ENCODE measurements at regions not wholly inside any gene's neighbourhood (a gene's known extent, or its start where the extent isn't known, plus 50 kb on each side); places are given as distances from the start of the nearest gene placed in this dataset.
A peak's percentile ranks its signal among the peaks of the same experiment; 100 is the strongest.

DNA sequence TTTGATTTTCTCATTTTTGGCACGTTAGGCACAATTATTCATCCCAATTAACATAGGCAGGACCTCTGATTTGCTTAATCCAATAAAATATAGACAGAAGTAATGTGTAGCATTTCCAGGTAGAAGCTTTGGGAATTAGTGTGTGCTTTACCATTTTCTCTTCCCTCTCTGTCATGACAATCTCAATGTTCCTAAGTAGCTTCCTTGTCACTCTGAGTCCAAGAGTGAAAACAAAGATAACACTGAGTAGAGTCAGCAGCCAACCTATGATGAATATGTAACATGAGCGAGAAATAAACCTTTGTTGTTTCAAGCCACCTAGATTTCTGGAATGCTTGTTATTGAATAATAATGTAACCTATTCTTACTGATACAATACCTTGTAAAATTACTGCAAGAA lies 283.8 kb downstream of the OMA1 start:
- H3K9ac ChIP-seq, result no peak overlapping the region
- ChIA-PET CTCF (no interaction called here), POLR2A (no interaction called here)
- H3K9me2 ChIP-seq, result no peaks in the 10 kb centered on the region
- H3K4me2 ChIP-seq, result no peak overlapping the region
- H3K27ac ChIP-seq (ENCODE audit: low read depth in 2 of 2, low read length in 1 of 2), result no peak overlapping the region
- H3F3A ChIP-seq (replicated peaks; ENCODE audit: insufficient read depth), result no peaks in the 10 kb centered on the region
- no peak overlapping the region for H3K4me3 ChIP-seq (ENCODE audit: low read depth in 2 of 2, low read length in 1 of 2)
- no peaks in the 10 kb centered on the region for H4K20me1 ChIP-seq (ENCODE audit: insufficient read depth)
- TF ChIP-seq POLR2AphosphoS5 (IDR thresholded peaks at IDR 0.05; ENCODE audit: low read depth, low read length) (no peak), TEAD4 (IDR thresholded peaks at IDR 0.05; ENCODE audit: borderline replicate concordance, insufficient read depth) (no peak), RAD21 (IDR thresholded peaks at IDR 0.05; ENCODE audit: low read length) (no peak), TCF12 (IDR thresholded peaks at IDR 0.05) (no peak)
- TF ChIP-seq, protein P1, sequence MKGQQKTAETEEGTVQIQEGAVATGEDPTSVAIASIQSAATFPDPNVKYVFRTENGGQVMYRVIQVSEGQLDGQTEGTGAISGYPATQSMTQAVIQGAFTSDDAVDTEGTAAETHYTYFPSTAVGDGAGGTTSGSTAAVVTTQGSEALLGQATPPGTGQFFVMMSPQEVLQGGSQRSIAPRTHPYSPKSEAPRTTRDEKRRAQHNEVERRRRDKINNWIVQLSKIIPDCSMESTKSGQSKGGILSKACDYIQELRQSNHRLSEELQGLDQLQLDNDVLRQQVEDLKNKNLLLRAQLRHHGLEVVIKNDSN (IDR thresholded peaks at IDR 0.05; ENCODE audit: borderline replicate concordance, low read depth), result no peak
- TF ChIP-seq, protein P2, sequence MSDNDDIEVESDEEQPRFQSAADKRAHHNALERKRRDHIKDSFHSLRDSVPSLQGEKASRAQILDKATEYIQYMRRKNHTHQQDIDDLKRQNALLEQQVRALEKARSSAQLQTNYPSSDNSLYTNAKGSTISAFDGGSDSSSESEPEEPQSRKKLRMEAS (IDR thresholded peaks at IDR 0.05; ENCODE audit: low read depth), result no peak
- H3K36me3 ChIP-seq (replicated peaks in 1 of 2; ENCODE audit: control insufficient read depth in 1 of 2, insufficient read depth in 2 of 2, low read length in 1 of 2), result no peaks in the 10 kb centered on the region
- DNase-seq, result no peak
- H2AFZ ChIP-seq (ENCODE audit: low read depth), result no peak overlapping the region
- H3K9me3 ChIP-seq, result no peaks in the 10 kb centered on the region
- H3K79me2 ChIP-seq (ENCODE audit: insufficient read depth), result no peaks in the 10 kb centered on the region
- H3K4me1 ChIP-seq (ENCODE audit: control insufficient read depth in 1 of 2, insufficient read depth in 2 of 2, low read depth in 1 of 2, low read length in 1 of 2), result peaks cover 0 to 8% of the 10 kb centered on the region in 2 experiments; a peak in 1 of 4 replicates
- no peaks in the 10 kb centered on the region for H3K27me3 ChIP-seq (ENCODE audit: insufficient read depth)
- 18% methylated on average over 2 of the region's 2 CpGs for WGBS (ENCODE audit: low lambda C conversion rate)

DNA sequence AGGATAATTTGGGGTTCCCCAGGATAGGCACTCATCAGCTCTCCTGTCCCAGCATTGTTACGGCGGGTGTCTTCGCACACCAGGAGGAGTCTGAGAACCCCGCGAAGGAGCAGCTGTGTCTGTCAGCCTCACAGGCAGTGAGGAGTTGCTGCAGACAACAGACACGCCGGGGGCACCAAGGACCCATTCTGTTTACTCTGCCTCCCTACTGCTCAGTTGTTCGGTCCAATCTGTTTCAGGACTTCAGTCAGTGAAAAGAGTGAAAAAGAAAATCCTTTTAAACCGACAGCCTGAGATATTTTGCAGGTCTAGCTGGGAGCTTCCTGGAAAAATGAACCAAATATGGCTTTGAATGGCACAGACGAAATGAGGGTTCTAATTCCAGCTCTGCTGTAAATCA lies 288.4 kb downstream of the OMA1 start:
- Histone ChIP-seq H3K4me1 (ENCODE audit: control insufficient read depth in 1 of 2, insufficient read depth in 2 of 2, low read depth in 1 of 2, low read length in 1 of 2) (peaks cover 0 to 8% of the 10 kb centered on the region in 2 experiments; a peak in 1 of 4 replicates), H3K9me2 (no peaks in the 10 kb centered on the region), H3K27ac (ENCODE audit: low read depth in 2 of 2, low read length in 1 of 2) (peak overlapping the region in 1 of 2 experiments; percentile 30; a peak in 1 of 4 replicates), H3K36me3 (replicated peaks in 1 of 2; ENCODE audit: control insufficient read depth in 1 of 2, insufficient read depth in 2 of 2, low read length in 1 of 2) (no peaks in the 10 kb centered on the region), H3K27me3 (ENCODE audit: insufficient read depth) (no peaks in the 10 kb centered on the region), H3K79me2 (ENCODE audit: insufficient read depth) (no peaks in the 10 kb centered on the region), H3K9ac (no peak overlapping the region), H3K4me3 (ENCODE audit: low read depth in 2 of 2, low read length in 1 of 2) (no peak overlapping the region), H4K20me1 (ENCODE audit: insufficient read depth) (no peaks in the 10 kb centered on the region), H2AFZ (ENCODE audit: low read depth) (no peak overlapping the region), H3K9me3 (no peaks in the 10 kb centered on the region), H3F3A (replicated peaks; ENCODE audit: insufficient read depth) (no peaks in the 10 kb centered on the region), H3K4me2 (no peak overlapping the region)
- TF ChIP-seq RCOR1 (IDR thresholded peaks at IDR 0.05; ENCODE audit: low read length) (no peak), CHD2 (IDR thresholded peaks at IDR 0.05; ENCODE audit: low read length, partially characterized antibody) (no peak), POLR2AphosphoS5 (IDR thresholded peaks at IDR 0.05; ENCODE audit: low read depth, low read length) (no peak), EP300 (IDR thresholded peaks at IDR 0.05; ENCODE audit: borderline replicate concordance in 1 of 2, low read depth in 1 of 2, low read length in 1 of 2) (no peak), TCF12 (IDR thresholded peaks at IDR 0.05) (no peak), JUND (IDR thresholded peaks at IDR 0.05) (no peak), GATA2 (CRISPR knock-in tag; IDR thresholded peaks at IDR 0.05) (no peak), NRF1 (IDR thresholded peaks at IDR 0.05; ENCODE audit: low read depth, low read length) (no peak), ELF1 (IDR thresholded peaks at IDR 0.05) (no peak), FOXM1 (IDR thresholded peaks at IDR 0.05; ENCODE audit: low read depth) (no peak)
- TF ChIP-seq, protein P3, sequence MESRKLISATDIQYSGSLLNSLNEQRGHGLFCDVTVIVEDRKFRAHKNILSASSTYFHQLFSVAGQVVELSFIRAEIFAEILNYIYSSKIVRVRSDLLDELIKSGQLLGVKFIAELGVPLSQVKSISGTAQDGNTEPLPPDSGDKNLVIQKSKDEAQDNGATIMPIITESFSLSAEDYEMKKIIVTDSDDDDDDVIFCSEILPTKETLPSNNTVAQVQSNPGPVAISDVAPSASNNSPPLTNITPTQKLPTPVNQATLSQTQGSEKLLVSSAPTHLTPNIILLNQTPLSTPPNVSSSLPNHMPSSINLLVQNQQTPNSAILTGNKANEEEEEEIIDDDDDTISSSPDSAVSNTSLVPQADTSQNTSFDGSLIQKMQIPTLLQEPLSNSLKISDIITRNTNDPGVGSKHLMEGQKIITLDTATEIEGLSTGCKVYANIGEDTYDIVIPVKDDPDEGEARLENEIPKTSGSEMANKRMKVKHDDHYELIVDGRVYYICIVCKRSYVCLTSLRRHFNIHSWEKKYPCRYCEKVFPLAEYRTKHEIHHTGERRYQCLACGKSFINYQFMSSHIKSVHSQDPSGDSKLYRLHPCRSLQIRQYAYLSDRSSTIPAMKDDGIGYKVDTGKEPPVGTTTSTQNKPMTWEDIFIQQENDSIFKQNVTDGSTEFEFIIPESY (IDR thresholded peaks at IDR 0.05; ENCODE audit: borderline replicate concordance, low read depth), result no peak
- POLR2A ChIA-PET, result no interaction called here
- 23% methylated on average over 3 of the region's 10 CpGs for WGBS (ENCODE audit: low lambda C conversion rate)
- no peak for DNase-seq
- CTCF ChIA-PET, result interaction anchor here (1.3 kb wide), 1 partner anchor 10 kb away, joined by 3 read pairs; no protein-coding TSS in a partner anchor

Measured in SK-N-SH (cell line).